ENCODE measurements at regions not wholly inside any gene's neighbourhood (a gene's known extent, or its start where the extent isn't known, plus 50 kb on each side); places are given as distances from the start of the nearest gene placed in this dataset.
"Not testable (repeated sequence)": the region's sequence is repeated elsewhere in the genome, so short reads cannot be mapped to it uniquely, and the experiment has no call there.

- FAIRE-seq: not testable (repeated sequence)
Observed at GRCh38 chr12:131214936-131215335, 261.2 kb downstream of the ADGRD1 start.

DNA sequence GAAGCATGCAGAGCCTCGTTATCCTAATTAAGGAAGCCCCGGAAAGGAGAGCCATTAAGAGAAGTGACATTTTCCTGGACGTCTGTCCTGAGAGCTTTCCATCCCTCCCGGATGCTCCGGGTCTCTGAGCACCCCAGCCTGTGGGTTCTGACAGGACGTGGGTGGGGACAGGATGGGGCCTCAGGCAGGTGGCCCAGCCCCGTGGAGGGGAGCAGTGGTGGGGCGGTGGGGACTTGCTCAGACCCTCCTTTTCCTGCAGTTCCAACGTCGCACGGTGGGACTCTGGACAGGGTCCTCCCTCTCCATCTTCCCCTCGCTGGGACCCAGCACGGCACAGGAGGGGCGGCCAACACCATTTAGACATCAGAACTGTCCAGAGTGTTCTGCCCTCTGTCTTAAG lies 262.9 kb downstream of the ADGRD1 start:
- not testable (repeated sequence) for FAIRE-seq

GRCh38 chr12:131217024-131217586 lies 263.4 kb downstream of the ADGRD1 start:
- no peak for FAIRE-seq

GRCh38 chr12:131218026-131218922 lies 264.6 kb downstream of the ADGRD1 start:
- no peak for FAIRE-seq

DNA sequence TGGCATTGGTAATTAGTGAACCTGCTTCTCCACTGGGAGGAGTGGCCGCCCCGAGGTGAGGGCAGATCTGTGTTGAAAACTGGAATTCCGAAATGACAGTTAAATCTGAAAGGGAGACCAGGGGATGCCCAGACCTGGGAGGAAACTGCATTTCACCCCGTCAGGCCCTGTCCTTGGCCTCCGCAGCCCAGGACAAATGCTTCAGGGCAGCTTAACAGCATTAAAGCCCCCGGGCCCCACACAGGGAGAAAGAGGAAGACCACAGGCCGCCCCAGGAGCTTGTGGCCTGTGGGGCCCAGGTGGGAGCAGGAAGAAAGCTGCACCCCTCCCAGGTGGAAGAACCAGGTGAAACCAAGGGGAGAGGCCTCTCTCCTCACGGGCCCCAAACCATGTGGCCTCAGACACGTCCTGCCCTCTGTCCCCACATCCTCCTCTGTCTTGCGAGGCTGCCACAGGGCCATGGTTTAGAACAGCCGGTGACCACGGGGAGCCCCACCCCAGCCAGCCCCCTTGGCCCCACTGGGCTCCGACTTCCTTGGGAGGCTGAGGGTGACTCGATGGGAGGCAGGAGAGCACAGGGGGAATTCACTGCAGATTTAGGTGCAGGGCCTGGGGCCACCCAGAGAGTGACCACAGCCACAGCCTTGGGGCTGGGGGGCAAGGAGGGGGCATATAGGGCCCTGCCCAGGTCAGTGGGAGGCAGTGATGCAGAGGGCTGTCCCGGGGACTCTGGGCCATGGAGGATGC lies 265.4 kb downstream of the ADGRD1 start:
- no peak for FAIRE-seq

GRCh38 chr12:131219670-131220330 lies 266.1 kb downstream of the ADGRD1 start:
- FAIRE-seq: no peak

GRCh38 chr12:131220331-131220685 lies 266.6 kb downstream of the ADGRD1 start:
- FAIRE-seq: no peak

- no peak for FAIRE-seq
Observed at GRCh38 chr12:131221061-131221956, 267.6 kb downstream of the ADGRD1 start.

GRCh38 chr12:131221957-131222328 lies 268.2 kb downstream of the ADGRD1 start:
- FAIRE-seq: no peak

GRCh38 chr12:131222329-131223139 lies 268.8 kb downstream of the ADGRD1 start:
- no peak for FAIRE-seq

DNA sequence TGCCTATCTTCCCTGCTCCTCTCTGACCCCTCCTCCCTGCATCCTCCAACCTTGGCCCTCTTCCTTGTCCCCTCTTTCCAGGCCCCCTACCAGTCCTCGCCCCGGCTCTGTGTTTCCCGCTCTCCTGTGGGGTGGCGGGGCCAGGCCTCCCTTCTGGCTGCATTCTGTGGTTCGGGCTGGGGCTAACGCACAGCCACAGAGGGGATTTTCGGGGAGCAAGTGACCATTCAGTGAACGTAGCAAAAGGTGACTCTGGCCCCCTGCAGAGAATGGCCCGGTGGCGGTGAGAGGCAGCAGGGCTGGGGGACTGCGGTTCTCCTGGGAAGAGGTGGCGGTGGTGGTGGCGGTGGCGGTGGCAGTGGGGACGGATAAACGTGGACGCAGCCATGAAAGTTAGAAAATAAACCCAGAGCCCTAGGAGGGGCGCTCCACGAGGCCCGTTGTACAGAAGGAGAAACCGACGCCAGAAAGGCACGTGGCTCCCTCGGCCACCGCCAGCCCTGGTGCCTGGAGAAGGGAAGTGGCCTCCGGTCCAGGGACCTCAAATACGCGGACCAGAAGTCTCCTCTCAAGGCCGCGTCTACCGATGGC lies 269.6 kb downstream of the ADGRD1 start:
- no peak for FAIRE-seq

DNA sequence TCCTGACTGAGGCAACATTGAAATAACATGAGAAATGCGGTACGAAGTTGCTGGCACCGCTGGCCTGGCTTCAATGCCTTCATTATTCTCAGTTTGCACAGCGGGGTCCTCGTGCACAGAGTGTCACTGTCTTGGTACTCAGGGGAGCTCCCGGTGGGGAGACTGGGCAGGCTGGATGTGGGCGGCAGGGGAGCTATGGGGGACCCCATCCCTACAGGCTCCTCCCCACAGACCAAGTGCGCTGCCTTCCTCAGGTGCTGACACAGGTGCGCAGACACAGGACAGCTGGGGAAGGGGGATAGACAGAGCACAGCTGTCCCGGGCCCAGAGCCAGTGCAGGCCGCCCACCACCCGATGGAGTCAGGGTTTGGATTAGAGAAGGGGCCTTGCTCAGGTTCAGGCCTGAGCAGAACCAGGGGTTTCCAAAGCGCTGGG lies 270.1 kb downstream of the ADGRD1 start:
- FAIRE-seq: no peak

GRCh38 chr12:131224226-131225065 lies 270.7 kb downstream of the ADGRD1 start:
- not testable (repeated sequence) for FAIRE-seq

DNA sequence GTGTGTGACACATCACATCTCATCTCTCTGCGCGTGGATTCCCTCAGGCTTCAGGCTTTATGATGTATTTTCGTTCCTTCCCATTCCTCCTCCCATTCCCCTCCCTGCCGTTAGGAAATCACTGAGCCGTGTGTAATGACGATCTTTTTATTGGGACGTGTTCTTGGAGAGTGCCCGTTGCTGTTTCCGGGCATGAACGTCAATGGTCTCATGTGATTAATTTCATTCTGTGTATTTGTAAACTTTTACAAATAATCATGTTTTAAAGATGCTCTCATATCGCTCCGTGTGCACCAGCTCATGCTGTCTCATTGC lies 271.3 kb downstream of the ADGRD1 start:
- FAIRE-seq: not testable (repeated sequence)

- FAIRE-seq: no peak
Observed at GRCh38 chr12:131226345-131227265, 272.9 kb downstream of the ADGRD1 start.

GRCh38 chr12:131227641-131228040 lies 273.9 kb downstream of the ADGRD1 start:
- not testable (repeated sequence) for FAIRE-seq

GRCh38 chr12:131229079-131229425 lies 275.3 kb downstream of the ADGRD1 start:
- FAIRE-seq: not testable (repeated sequence)

GRCh38 chr12:131229426-131230339 lies 276.0 kb downstream of the ADGRD1 start:
- FAIRE-seq: no peak
